ENCODE measurements at regions not wholly inside any gene's neighbourhood (a gene's known extent, or its start where the extent isn't known, plus 50 kb on each side); places are given as distances from the start of the nearest gene placed in this dataset.

GRCh38 chr3:106371971-106372805 lies 503.4 kb upstream of the CBLB start:
- TF ChIP-seq CTCF (IDR thresholded peaks at IDR 0.05; ENCODE audit: borderline replicate concordance, extremely low read depth, low read length, poor library complexity, severe bottlenecking) (no peak), EZH2 (IDR thresholded peaks at IDR 0.05; ENCODE audit: borderline replicate concordance, low read depth, low read length, severe bottlenecking) (no peak)
